T-cell (primary cell): ENCODE measurements at regions not wholly inside any gene's neighbourhood (a gene's known extent, or its start where the extent isn't known, plus 50 kb on each side); places are given as distances from the start of the nearest gene placed in this dataset.
A peak's percentile ranks its signal among the peaks of the same experiment; 100 is the strongest.

Experiments
- ATAC-seq, 4 experiments: fragments of 200-7000 bp in 3 of 4; fragments of 150-1000 bp in 1 of 4; cut with Tn5 transposase; replicated peaks in 1 of 4; 1 replicate in 3 of 4; 2 replicates in 1 of 4; pipeline ENCODE4 v1.10.0; 2021; ENCODE audit warnings: moderate library complexity in 3 of 4, mild to moderate bottlenecking in 2 of 4, moderate number of reproducible peaks in 1 of 4
- CTCF ChIA-PET, 2 donors: fragments of 300-600 bp; sonication (Branson Sonifier 250); formaldehyde crosslinking; loops; one replicate each; lab custom pipeline; 2022; ENCODE audit warnings: antibody characterized with exemption in 2 of 2; lab: Charles Lee
- POLR2A ChIA-PET, 2 donors: fragments of 300-600 bp; sonication (Branson Sonifier 250); formaldehyde crosslinking; loops; one replicate each; lab custom pipeline; 2022; ENCODE audit warnings: antibody characterized with exemption in 2 of 2; lab: Charles Lee
- DNase-seq, 35 experiments: peaks; one replicate each; pipeline versions ENCODE4 v3.0.0 to v3.0.0-alpha.2; 2013 to 2023
- H3K27ac ChIP-seq: one replicate; pipeline ENCODE4 v1.5.1; 2013; ENCODE audit warnings: low read length
- H3K27me3 ChIP-seq, 2 experiments: replicated peaks in 1 of 2; 1 replicate in 1 of 2; 2 replicates in 1 of 2; pipeline versions ENCODE4 v1.6.1 to v1.7.0; 2013; ENCODE audit warnings: low read length in 1 of 2, mixed read lengths in 1 of 2; ENCODE audit not compliant: control insufficient read depth in 2 of 2, insufficient read depth in 2 of 2; ENCODE audit errors: extremely low read depth in 1 of 2
- H3K36me3 ChIP-seq, 2 donors: 1 replicate in 1 of 2; 2 replicates in 1 of 2; pipeline versions ENCODE4 v1.6.1 to v1.7.0; 2013; ENCODE audit warnings: low read length in 1 of 2; ENCODE audit not compliant: control insufficient read depth in 2 of 2, insufficient read depth in 1 of 2; ENCODE audit errors: extremely low read depth in 1 of 2
- H3K4me1 ChIP-seq, 2 experiments: 1 replicate in 1 of 2; 2 replicates in 1 of 2; pipeline versions ENCODE4 v1.6.1 to v1.7.0; 2013; ENCODE audit warnings: low read length in 2 of 2, mixed read lengths in 1 of 2; ENCODE audit not compliant: insufficient read depth in 2 of 2, control insufficient read depth in 1 of 2; ENCODE audit errors: extremely low read depth in 1 of 2
- H3K4me3 ChIP-seq, 2 donors: 1 replicate in 1 of 2; 2 replicates in 1 of 2; pipeline versions ENCODE4 v1.5.1 to v1.7.0; 2013; ENCODE audit warnings: mild to moderate bottlenecking in 2 of 2, low read length in 1 of 2, moderate library complexity in 1 of 2; ENCODE audit not compliant: control insufficient read depth in 1 of 2; ENCODE audit errors: extremely low read depth in 1 of 2
- H3K9me3 ChIP-seq: 2 replicates; pipeline ENCODE4 v1.7.0; 2013
- H3K27ac Mint-ChIP-seq, 2 donors: one replicate each; pipeline ENCODE4 v1.8.0; 2020 to 2021; ENCODE audit warnings: mild to moderate bottlenecking in 2 of 2, mixed read lengths in 2 of 2
- H3K27me3 Mint-ChIP-seq, 2 donors: one replicate each; pipeline ENCODE4 v1.8.0; 2021 to 2022; ENCODE audit warnings: mixed read lengths in 2 of 2
- H3K36me3 Mint-ChIP-seq: one replicate; pipeline ENCODE4 v1.8.0; 2021; ENCODE audit warnings: mixed read lengths
- H3K4me1 Mint-ChIP-seq, 3 donors: one replicate each; pipeline ENCODE4 v1.8.0; 2020 to 2022; ENCODE audit warnings: mixed read lengths in 3 of 3, mild to moderate bottlenecking in 1 of 3
- H3K4me3 Mint-ChIP-seq, 3 donors: one replicate each; pipeline ENCODE4 v1.8.0; 2020 to 2022; ENCODE audit warnings: mild to moderate bottlenecking in 3 of 3, mixed read lengths in 3 of 3, moderate library complexity in 3 of 3
- H3K9me3 Mint-ChIP-seq, 3 donors: one replicate each; pipeline ENCODE4 v1.8.0; 2020 to 2022; ENCODE audit warnings: mixed read lengths in 3 of 3
- WGBS: methylation state at CpG from one replicate; pipeline ENCODE4 v1.1.5; 2013; ENCODE audit warnings: missing lambda C conversion rate; ENCODE audit not compliant: insufficient coverage; 5-methylcytosine and 5-hydroxymethylcytosine counted together

DNA sequence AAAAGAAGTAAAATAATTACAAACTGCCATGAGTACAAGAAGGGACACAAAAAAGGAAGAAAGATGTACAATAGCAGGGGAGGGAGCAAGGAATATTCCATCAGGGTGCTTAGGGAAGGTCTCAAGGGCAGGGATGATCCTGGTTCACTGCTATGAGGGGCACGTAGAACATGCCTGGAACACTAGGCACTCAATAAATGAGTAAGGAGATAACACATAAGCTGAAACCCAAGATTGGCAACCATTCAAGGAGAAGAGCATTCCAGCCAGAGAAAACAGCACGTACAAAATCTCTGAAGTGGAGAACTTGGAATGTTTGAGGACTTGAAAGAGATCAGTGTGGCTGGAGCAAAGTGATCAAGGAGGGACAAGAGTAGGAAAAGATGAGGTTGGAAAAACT lies 103.2 kb downstream of the FAM161A start:
- Mint-ChIP-seq H3K27ac (no peak overlapping the region), H3K4me1 (no peaks in the 10 kb centered on the region), H3K27me3 (peaks cover 3% of the 10 kb centered on the region in 2 donors), H3K36me3 (peaks cover 6% of the 10 kb centered on the region), H3K4me3 (no peak overlapping the region), H3K9me3 (peaks cover 0 to 10% (median 7%) of the 10 kb centered on the region in 3 donors)
- Histone ChIP-seq H3K4me3 (no peak overlapping the region), H3K27me3 (peaks cover 0 to 7% of the 10 kb centered on the region in 2 experiments), H3K9me3 (no peaks in the 10 kb centered on the region), H3K27ac (no peak overlapping the region), H3K36me3 (no peaks in the 10 kb centered on the region), H3K4me1 (no peaks in the 10 kb centered on the region)
- no peak for ATAC-seq
- ChIA-PET CTCF (no interaction called here), POLR2A (no interaction called here)
- DNase-seq: no peak
- WGBS: 83% methylated on average over 2 of the region's 2 CpGs

DNA sequence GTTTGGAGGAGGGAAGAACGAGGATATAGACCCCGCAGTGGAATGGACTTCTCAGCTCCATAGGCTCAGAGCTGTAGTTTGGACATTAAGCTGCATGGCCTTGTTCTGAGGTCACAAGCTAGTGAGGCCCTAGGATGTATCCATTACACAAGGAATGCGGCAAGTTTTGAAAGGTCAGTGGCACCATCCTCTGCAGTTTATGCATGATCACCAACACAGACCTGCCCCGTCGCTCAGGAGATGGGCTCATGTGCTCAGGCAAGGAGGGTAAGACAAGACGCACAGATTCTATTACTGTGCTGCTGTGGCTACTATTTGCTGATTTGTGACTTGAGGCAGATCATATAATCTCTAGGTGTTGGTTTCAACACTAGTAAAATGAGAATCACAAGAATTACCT lies 110.9 kb downstream of the FAM161A start:
- no peak overlapping the region for H3K4me3 Mint-ChIP-seq
- no peaks in the 10 kb centered on the region for H3K36me3 Mint-ChIP-seq
- H3K27me3 Mint-ChIP-seq: peaks cover 3% of the 10 kb centered on the region in 2 donors
- no peaks in the 10 kb centered on the region for H3K36me3 ChIP-seq
- DNase-seq (no peak), ATAC-seq (no peak)
- no peak overlapping the region for H3K4me3 ChIP-seq
- H3K9me3 Mint-ChIP-seq: no peaks in the 10 kb centered on the region
- H3K4me1 ChIP-seq: no peaks in the 10 kb centered on the region
- no peaks in the 10 kb centered on the region for H3K9me3 ChIP-seq
- no peak overlapping the region for H3K27ac ChIP-seq
- no peaks in the 10 kb centered on the region for H3K4me1 Mint-ChIP-seq
- H3K27ac Mint-ChIP-seq: no peak overlapping the region
- 94% methylated on average over 2 of the region's 6 CpGs for WGBS
- H3K27me3 ChIP-seq: peaks cover 0 to 4% of the 10 kb centered on the region in 2 experiments
- POLR2A ChIA-PET: no interaction called here
- CTCF ChIA-PET: no interaction called here

DNA sequence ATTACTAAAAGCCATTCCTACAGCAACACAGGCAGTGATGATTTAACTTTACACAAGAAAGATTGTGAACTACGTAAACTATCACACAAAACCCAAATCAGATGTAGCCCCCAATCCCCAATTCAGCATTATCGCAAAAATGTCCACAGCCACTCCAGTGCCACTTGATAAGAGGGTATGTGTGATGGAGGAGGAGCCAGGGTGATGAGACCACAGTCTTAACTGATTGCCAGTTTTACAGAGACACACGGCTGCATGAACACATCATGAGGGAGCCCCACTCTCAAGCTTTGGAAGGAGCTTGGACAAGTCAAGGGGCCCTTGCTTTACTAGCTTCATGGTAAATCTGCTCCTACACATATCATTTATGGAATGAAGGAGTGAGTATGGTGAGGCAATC lies 116.0 kb downstream of the FAM161A start:
- no peaks in the 10 kb centered on the region for H3K36me3 ChIP-seq
- DNase-seq (no peak), ATAC-seq (no peak)
- no peaks in the 10 kb centered on the region for H3K9me3 ChIP-seq
- H3K27me3 ChIP-seq: peaks cover 0 to 9% of the 10 kb centered on the region in 2 experiments
- no peaks in the 10 kb centered on the region for H3K9me3 Mint-ChIP-seq
- no peaks in the 10 kb centered on the region for H3K4me1 Mint-ChIP-seq
- no peak overlapping the region for H3K4me3 Mint-ChIP-seq
- H3K27ac Mint-ChIP-seq: no peak overlapping the region
- peaks cover 3 to 6% of the 10 kb centered on the region in 2 donors for H3K27me3 Mint-ChIP-seq
- H3K4me1 ChIP-seq: no peaks in the 10 kb centered on the region
- WGBS: no CpG with 5 or more reads among the region's 3 CpGs
- ChIA-PET POLR2A (no interaction called here), CTCF (interaction anchor here in 1 of 2 donors (0.6 kb wide), 1 partner anchor 35 kb away, joined by 3 read pairs; no protein-coding TSS in a partner anchor)
- H3K36me3 Mint-ChIP-seq: no peaks in the 10 kb centered on the region
- H3K27ac ChIP-seq: no peak overlapping the region
- H3K4me3 ChIP-seq: no peak overlapping the region

DNA sequence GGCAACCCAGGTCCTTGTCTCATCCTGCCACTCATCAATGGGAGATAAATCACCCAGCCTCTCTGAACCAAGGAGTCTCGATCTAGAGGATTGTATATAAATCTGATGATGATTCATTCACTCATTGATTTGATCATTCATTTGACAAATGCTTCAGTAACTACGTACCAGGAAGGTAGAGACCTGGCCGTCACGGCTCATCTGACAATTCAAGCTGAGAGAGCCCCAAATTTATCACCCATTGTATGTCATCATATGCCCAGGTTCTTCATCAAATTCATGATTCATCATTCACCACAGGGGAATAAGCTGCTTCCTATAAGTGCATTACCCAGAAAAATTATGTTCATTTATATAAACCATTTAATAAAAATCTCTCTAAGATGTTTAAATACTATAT lies 116.9 kb downstream of the FAM161A start:
- no peaks in the 10 kb centered on the region for H3K36me3 ChIP-seq
- H3K27me3 ChIP-seq: peaks cover 0 to 9% of the 10 kb centered on the region in 2 experiments
- ATAC-seq (no peak), DNase-seq (no peak)
- ChIA-PET POLR2A (interaction anchor here in 1 of 2 donors (0.5 kb wide), 1 partner anchor 129 kb away, joined by 5 read pairs; no protein-coding TSS in a partner anchor), CTCF (no interaction called here)
- WGBS: 100% methylated on average over 2 of the region's 4 CpGs
- Mint-ChIP-seq H3K27me3 (peaks cover 3 to 6% of the 10 kb centered on the region in 2 donors), H3K9me3 (no peaks in the 10 kb centered on the region), H3K4me3 (no peak overlapping the region), H3K4me1 (no peaks in the 10 kb centered on the region), H3K27ac (no peak overlapping the region), H3K36me3 (no peaks in the 10 kb centered on the region)
- H3K27ac ChIP-seq: no peak overlapping the region
- H3K4me1 ChIP-seq: no peaks in the 10 kb centered on the region
- no peak overlapping the region for H3K4me3 ChIP-seq
- H3K9me3 ChIP-seq: no peaks in the 10 kb centered on the region

DNA sequence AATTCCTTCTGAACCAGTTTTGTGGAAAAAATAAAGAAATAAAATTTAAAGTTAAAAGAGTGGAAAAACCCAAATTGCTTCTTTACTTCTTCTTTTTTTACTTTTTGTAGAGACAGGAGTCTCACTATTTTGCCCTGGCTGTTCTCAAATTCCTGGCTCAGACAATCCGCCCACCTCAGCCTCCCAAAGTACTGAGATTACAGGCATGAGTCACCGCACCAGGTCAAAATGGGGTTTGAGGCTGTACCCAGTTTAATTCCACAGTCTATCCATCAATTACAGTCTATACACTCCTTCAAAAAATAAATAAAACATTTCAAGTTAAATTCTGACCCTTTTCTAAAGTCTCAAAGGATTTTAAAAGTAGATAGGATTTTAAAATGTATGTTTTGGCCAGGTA lies 120.3 kb downstream of the FAM161A start:
- Histone ChIP-seq H3K36me3 (no peaks in the 10 kb centered on the region), H3K4me3 (no peak overlapping the region), H3K27ac (no peak overlapping the region), H3K27me3 (peaks cover 0 to 9% of the 10 kb centered on the region in 2 experiments), H3K9me3 (no peaks in the 10 kb centered on the region), H3K4me1 (no peaks in the 10 kb centered on the region)
- H3K36me3 Mint-ChIP-seq: no peaks in the 10 kb centered on the region
- no peaks in the 10 kb centered on the region for H3K4me1 Mint-ChIP-seq
- no peaks in the 10 kb centered on the region for H3K9me3 Mint-ChIP-seq
- ATAC-seq (no peak), DNase-seq (no peak)
- 89% methylated on average over 1 of the region's 2 CpGs for WGBS
- H3K27me3 Mint-ChIP-seq: peaks cover 3 to 6% of the 10 kb centered on the region in 2 donors
- no peak overlapping the region for H3K4me3 Mint-ChIP-seq
- H3K27ac Mint-ChIP-seq: no peak overlapping the region
- ChIA-PET CTCF (no interaction called here), POLR2A (no interaction called here)

DNA sequence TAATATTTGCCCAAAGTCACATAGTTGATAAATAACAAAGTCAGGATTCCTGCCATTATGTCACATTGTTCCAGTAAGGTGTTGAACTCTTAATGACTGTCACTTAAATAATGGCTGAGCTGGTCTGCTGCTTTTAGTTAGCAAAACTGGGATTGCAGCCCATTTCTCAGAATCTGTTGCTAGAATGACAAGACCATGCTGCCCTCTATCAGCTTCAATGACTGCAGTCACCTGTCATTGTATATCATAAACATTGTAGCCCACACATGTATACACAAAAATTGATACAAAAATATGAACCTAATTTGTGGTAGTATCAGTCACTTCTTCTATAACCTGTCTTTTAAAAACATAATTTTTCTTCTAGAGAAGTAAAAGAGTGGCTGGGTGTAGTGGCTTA lies 121.1 kb downstream of the FAM161A start:
- peaks cover 0 to 3% (median 0%) of the 10 kb centered on the region in 3 donors for H3K9me3 Mint-ChIP-seq
- DNase-seq (peak in 1 of 35 experiments; percentile 4), ATAC-seq (no peak)
- Histone ChIP-seq H3K27ac (no peak overlapping the region), H3K36me3 (no peaks in the 10 kb centered on the region), H3K27me3 (peaks cover 0 to 9% of the 10 kb centered on the region in 2 experiments), H3K4me1 (no peaks in the 10 kb centered on the region), H3K4me3 (no peak overlapping the region), H3K9me3 (no peaks in the 10 kb centered on the region)
- H3K27ac Mint-ChIP-seq: no peak overlapping the region
- no peak overlapping the region for H3K4me3 Mint-ChIP-seq
- H3K4me1 Mint-ChIP-seq: no peaks in the 10 kb centered on the region
- POLR2A ChIA-PET: no interaction called here
- no peaks in the 10 kb centered on the region for H3K36me3 Mint-ChIP-seq
- CTCF ChIA-PET: no interaction called here
- peaks cover 3 to 6% of the 10 kb centered on the region in 2 donors for H3K27me3 Mint-ChIP-seq

DNA sequence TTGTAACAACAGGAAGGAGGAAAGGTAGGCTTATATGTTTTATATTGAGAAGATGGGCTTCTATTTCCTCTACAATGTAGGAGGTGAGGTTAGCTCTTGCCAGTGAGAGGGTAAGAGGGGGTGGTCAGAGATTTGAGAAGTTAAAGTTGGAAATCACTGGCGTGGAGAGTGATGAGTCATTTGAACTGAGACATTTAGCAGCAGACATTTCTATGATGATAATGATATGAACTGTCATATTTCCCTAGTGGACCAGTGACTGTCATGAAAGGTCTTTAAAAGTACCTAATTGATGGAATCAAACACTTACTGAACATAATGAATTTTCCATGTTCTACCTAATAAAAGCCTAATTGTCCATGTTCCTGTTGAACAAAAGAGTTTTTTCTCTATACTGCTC lies 126.1 kb downstream of the FAM161A start:
- Histone ChIP-seq H3K27ac (no peak overlapping the region), H3K36me3 (no peaks in the 10 kb centered on the region), H3K4me3 (no peak overlapping the region), H3K27me3 (no peaks in the 10 kb centered on the region), H3K4me1 (no peaks in the 10 kb centered on the region), H3K9me3 (no peaks in the 10 kb centered on the region)
- ChIA-PET POLR2A (no interaction called here), CTCF (interaction anchor here in 1 of 2 donors (0.6 kb wide), 1 partner anchor 176 kb away, joined by 5 read pairs; no protein-coding TSS in a partner anchor)
- Mint-ChIP-seq H3K27me3 (peaks cover 6 to 14% of the 10 kb centered on the region in 2 donors), H3K4me1 (no peaks in the 10 kb centered on the region), H3K9me3 (peaks cover 6 to 18% (median 8%) of the 10 kb centered on the region in 3 donors), H3K4me3 (no peak overlapping the region), H3K27ac (no peak overlapping the region), H3K36me3 (peaks cover 4% of the 10 kb centered on the region)
- DNase-seq: no peak
- WGBS: no CpG with 5 or more reads among the region's 1 CpG
- ATAC-seq: no peak
